ENCODE measurements at regions not wholly inside any gene's neighbourhood (a gene's known extent, or its start where the extent isn't known, plus 50 kb on each side); places are given as distances from the start of the nearest gene placed in this dataset.

GRCh38 chr12:124172636-124173035 is 122.3 kb upstream of the RFLNA start:
- Histone ChIP-seq H3K4me3 (ENCODE audit: extremely low read depth in 1 of 4, insufficient read depth in 2 of 4, low read depth in 3 of 4, low read length in 4 of 4) (no peak overlapping the region), H2AFZ (ENCODE audit: low read length) (no peak overlapping the region), H3K23ac (ENCODE audit: insufficient read length) (no peak overlapping the region), H3K9ac (replicated peaks in 1 of 4; ENCODE audit: extremely low read depth in 1 of 4, low read depth in 3 of 4, low read length in 3 of 4) (no peak overlapping the region), H3K27ac (ENCODE audit: low read depth, low read length) (no peak overlapping the region), H2BK12ac (ENCODE audit: low read depth, low read length) (peak overlapping the region; percentile 27; the same call in 1 of the 2 replicates), H3K56ac (replicated peaks; ENCODE audit: insufficient read length, low read depth, low read length) (no peak overlapping the region), H3K4me2 (ENCODE audit: insufficient read depth in 1 of 2, low read depth in 2 of 2, low read length in 2 of 2) (no peak overlapping the region), H4K20me1 (replicated peaks in 1 of 2; ENCODE audit: control insufficient read depth in 1 of 2, insufficient read depth in 2 of 2, low read length in 2 of 2) (no peaks in the 10 kb centered on the region), H3K14ac (ENCODE audit: insufficient read length) (no peak overlapping the region), H2BK20ac (ENCODE audit: low read length) (no peak overlapping the region), H3K4ac (replicated peaks; ENCODE audit: insufficient read length, low read depth, low read length) (no peak overlapping the region), H2BK120ac (replicated peaks; ENCODE audit: low read depth, low read length) (no peak overlapping the region), H3K79me2 (ENCODE audit: control insufficient read depth in 1 of 2, insufficient read depth in 2 of 2, low read length in 2 of 2) (no peaks in the 10 kb centered on the region), H4K5ac (ENCODE audit: insufficient read length, low read depth, low read length) (no peak overlapping the region), H4K91ac (replicated peaks; ENCODE audit: insufficient read length, low read length) (no peak overlapping the region), H4K8ac (ENCODE audit: extremely low read depth, insufficient read depth, low read length) (no peak overlapping the region), H3K23me2 (ENCODE audit: low read depth, low read length) (no peaks in the 10 kb centered on the region), H2BK15ac (ENCODE audit: low read length) (no peak overlapping the region), H3K36me3 (ENCODE audit: control insufficient read depth in 2 of 4, insufficient read depth in 4 of 4, low read length in 3 of 4) (no peaks in the 10 kb centered on the region), H3K4me1 (replicated peaks in 1 of 4; ENCODE audit: control insufficient read depth in 3 of 4, insufficient read depth in 4 of 4, low read length in 3 of 4) (peaks cover 0 to 4% (median 3%) of the 10 kb centered on the region in 4 experiments; a peak in 5 of 7 replicates), H3K27me3 (replicated peaks in 1 of 4; ENCODE audit: control insufficient read depth in 3 of 4, extremely low read depth in 1 of 4, insufficient read depth in 3 of 4, low read length in 3 of 4) (no peaks in the 10 kb centered on the region), H3K79me1 (ENCODE audit: low read depth, low read length) (no peaks in the 10 kb centered on the region), H2AK5ac (ENCODE audit: low read depth, low read length) (no peak overlapping the region), H2BK5ac (ENCODE audit: low read depth, low read length) (no peak overlapping the region), H3K18ac (ENCODE audit: extremely low read depth, low read length) (no peak overlapping the region), H3K9me3 (ENCODE audit: insufficient read depth in 2 of 2, low read depth in 1 of 2, low read length in 1 of 2) (peaks cover 0 to 2% of the 10 kb centered on the region in 2 experiments; a peak in 1 of 4 replicates)
- CTCF ChIA-PET (ENCODE audit: partially characterized antibody): interaction anchor here (0.6 kb wide), 1 partner anchor 1725 kb away, joined by 3 read pairs; no protein-coding TSS in a partner anchor
- DNase-seq (ENCODE audit: low read depth in 1 of 2, low spot score in 2 of 2) (no peak), FAIRE-seq (no peak)
- POLR2A ChIA-PET (ENCODE audit: partially characterized antibody): no interaction called here
- WGBS, 2 experiments (ENCODE audit: extremely low coverage in 1 of 2, insufficient coverage in 1 of 2, insufficient read length in 1 of 2, insufficient replicate concordance in 2 of 2, low coverage in 1 of 2, low lambda C conversion rate in 2 of 2, missing lambda C conversion rate in 1 of 2): 96% methylated on average over 6 of the region's 6 CpGs; no CpG with 5 or more reads in 1 of the 2 experiments
- TF ChIP-seq TCF12 (IDR thresholded peaks at IDR 0.05; ENCODE audit: low read depth, low read length) (no peak), CHD1 (IDR thresholded peaks at IDR 0.05; ENCODE audit: low read depth, low read length) (no peak)
